Esophagus mucosa (tissue), 1 donor: ENCODE measurements at regions not wholly inside any gene's neighbourhood (a gene's known extent, or its start where the extent isn't known, plus 50 kb on each side); places are given as distances from the start of the nearest gene placed in this dataset.

ENCODE experiments used
- ATAC-seq: fragments of 200-7000 bp; cut with Tn5 transposase; one replicate; pipeline ENCODE4 v1.9.1; 2020
- donor health status: DM: yes; HTN: yes; CAD: no.

DNA sequence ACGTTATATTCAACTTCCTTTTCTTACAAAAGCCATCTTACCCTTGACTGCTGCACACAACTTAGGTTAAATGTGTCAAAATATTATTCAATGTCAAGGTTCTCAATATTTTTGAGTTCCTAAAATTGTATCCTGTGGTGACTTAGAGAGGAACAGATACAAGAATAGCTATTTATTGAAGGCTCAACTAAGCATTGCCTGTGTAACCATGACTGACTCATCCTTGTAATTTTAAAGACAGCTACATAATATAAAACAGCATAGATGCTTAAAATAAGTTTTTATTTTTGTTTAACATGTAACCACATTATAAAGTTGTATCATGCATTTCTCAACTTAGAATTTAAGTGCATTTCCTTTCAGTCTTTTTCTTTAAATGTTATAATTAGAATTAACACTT lies 312.9 kb upstream of the RGMB start:
- no peak for ATAC-seq

GRCh38 chr5:98461485-98461884 lies 312.0 kb upstream of the RGMB start:
- ATAC-seq, result no peak

DNA sequence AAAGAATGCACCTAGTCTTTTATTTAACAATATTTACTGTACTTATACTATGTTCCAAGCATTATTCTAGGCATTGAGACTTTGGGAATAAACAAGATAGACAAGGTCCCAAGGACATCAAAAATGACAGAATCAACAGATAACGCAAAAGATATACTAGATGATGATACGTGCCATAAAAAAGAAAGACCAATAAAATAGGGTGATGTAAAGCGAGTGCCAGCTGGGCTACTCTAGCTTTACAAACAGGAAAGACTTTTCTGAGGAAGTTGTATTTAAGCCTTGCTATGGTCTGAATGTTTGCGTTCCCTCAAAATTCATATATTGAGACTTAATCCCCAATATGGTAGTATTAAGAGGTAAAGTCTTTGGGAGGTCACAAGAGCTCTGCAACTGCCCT lies 310.2 kb upstream of the RGMB start:
- ATAC-seq, result no peak

DNA sequence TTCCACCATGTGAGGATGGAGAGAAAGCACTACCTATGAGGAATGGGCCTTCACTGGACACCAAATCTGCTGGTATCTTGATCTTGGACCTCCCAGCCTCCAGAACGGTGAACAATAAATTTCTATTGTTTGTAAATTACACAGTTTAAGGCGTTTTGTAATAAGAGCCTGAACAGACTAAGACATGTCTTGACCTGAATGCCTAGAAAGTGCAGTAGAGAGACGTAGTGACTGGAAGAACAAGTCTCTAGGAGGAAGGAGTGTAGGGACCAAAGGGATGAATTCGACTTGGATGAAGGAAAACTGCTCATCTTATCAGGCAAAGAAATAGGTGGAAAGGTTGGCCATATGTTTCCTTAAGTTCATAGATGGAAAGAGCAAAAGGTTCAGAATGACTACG lies 309.8 kb upstream of the RGMB start:
- peak; percentile 54 for ATAC-seq

- no peak for ATAC-seq
Measured at GRCh38 chr5:98464737-98465330, 308.6 kb upstream of the RGMB start.

DNA sequence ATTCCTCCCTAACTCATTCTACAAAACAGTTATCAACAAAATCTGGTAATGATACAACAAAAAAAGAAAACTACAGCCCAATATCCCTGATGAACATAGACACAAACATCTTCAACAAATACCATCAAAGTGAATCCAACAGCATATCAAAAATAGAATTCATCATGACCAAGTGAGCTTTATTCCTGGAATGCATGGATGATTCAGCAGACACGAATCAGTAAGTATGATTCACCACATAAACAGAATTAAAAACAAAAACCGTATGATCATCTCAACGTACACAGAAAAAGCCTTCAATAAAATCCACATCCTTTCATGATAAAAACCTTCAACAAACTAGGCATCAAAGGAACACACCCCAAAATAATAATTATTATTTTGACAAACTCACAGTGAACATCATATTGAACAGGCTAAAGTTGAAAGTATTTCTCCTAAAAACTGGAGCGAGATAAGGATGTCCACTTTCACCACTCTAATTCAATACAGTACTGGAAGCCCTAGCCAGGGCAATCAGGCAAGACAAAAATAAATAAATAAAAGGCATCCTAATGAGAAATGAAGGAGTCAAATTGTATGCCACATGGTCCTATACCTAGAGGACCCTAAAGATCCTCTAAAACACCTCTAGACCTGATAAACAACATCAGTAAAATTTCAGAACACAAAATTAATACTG lies 305.1 kb upstream of the RGMB start:
- ATAC-seq, result no peak

GRCh38 chr5:98470747-98471146 lies 302.7 kb upstream of the RGMB start:
- no peak for ATAC-seq

DNA sequence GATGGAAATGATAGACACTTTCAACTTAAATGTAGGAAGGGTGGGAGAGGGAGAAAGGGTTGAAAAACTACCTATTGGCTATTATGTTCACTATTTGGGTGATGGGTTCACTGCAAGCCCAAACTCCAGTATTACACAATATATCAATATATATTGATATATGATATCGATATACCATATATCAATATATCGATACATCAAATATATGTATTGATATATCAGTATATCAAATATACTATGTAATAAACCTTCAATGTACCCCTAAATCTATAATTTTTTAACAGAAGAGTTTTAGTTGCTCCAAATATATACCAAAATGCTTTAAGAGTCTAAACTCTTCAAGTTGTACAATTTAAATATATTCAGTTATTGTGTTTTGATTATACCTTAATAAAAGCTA lies 302.0 kb upstream of the RGMB start:
- no peak for ATAC-seq

DNA sequence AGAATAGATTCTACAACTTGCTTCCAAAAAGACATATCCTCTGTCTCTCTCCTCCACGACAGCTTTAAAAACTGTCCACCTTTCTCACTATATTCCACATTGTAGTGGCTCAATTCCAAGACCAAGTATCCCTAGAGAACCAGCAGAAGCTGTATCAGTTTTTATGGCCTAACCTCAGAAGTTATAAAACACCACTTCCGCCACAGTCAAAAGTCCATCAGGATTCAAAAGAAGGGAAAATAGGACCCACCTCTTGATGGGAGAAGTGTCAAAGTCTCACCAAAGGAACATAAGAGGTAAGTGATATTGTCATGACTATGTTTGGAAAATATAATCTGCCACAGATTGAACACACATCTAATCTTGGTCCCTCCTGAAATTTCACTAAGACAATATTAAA lies 299.2 kb upstream of the RGMB start:
- ATAC-seq, result no peak

DNA sequence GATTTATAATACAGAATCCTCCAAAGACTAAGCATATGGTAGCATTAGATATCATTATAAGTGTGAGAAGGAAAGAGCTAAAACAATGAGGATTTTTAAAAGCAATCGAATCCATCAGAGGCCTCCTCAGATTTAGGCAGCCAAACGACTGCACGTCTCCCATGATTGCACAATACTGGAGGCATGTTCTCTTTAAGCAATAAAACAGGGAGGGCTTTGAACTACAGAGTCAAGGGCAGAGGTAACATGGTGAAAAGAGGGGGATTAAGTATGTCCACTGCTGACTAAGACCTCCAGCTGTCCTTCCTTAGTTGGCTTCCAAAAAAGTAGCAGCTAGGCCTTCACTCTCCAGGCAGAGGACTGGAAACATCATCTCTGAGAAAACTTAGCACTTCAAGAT lies 298.7 kb upstream of the RGMB start:
- ATAC-seq, result no peak

DNA sequence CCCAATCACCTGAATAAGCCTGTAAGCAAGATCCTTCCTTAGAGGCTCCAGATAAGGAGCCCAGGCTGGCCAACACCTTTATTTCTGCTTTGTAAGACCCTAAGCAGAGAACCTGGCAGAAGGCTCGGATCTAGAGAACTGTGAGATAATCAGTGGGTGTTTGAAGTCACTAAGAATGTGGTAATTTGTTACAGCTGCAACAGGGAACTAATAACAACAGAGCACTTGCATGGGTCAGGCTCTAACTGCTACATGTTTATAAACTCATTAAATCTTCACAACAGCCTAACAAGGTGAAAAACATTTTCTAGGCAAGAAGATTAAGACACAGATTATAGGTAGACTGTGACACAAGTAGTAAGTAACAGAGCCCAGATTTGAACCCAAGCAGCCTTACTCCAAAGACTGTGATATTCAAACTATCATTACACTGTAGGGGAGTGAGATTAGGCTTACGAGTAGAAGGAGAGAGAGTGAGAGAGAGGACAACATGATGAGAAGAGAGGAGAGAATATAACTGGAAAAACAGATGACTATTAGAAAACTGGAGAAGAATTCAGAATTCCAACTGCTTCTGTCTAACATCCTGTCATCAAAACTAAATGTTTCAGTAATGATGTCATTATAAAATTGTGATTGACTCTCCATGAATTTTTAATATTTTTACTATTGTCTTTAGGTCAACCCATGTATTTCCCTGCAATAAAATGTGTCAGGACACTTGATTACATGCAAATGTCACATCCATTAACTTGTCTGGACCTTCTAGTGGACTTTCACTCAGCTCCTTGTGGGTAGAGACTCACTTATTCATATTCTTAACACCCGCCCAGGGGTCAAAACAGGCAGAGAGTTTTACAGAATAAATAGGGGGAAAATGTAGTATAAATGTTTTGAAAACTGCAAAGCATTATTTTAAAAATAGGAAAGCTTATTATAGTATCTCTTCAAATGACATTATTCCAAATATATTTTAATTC lies 290.9 kb upstream of the RGMB start:
- ATAC-seq, result no peak

- ATAC-seq, result no peak
Measured at GRCh38 chr5:98483301-98483685, 290.2 kb upstream of the RGMB start.

DNA sequence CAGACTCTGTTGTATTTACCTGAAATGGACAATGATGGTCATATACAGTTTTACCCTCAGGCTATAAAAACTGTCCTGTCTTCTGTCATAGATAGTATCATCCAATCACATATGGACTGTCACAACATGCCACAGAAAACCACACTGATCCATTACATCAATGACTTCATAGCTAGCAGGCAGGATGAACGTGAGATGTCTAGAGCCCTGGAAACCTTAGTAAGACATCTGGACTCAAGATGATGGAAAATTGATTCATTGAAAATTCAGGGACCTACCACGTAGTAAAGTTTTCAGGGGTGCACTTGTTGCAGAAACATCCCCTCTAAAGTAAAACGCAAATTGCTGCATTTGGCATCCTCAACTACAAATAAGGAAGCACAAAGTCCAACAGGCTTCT lies 284.4 kb upstream of the RGMB start:
- ATAC-seq, result no peak

DNA sequence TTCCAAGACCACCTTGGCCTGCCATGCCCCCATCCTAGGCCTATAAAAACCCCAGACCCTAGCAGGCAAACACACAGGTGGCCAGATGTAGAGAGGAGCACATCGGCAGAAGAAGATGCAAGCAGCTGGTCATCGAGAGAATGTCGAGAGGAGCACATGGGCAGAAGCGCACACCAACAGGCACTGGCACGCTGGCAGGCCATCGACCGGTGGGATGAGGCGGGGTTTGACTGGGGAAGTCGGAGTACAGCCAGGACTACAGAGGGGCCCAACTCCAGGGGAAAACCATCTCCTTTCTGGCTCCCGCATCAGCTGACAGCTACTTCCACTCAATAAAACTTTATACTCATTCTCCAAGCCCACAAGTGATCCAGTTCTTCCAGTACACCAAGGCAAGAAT lies 283.1 kb upstream of the RGMB start:
- ATAC-seq, result no peak

DNA sequence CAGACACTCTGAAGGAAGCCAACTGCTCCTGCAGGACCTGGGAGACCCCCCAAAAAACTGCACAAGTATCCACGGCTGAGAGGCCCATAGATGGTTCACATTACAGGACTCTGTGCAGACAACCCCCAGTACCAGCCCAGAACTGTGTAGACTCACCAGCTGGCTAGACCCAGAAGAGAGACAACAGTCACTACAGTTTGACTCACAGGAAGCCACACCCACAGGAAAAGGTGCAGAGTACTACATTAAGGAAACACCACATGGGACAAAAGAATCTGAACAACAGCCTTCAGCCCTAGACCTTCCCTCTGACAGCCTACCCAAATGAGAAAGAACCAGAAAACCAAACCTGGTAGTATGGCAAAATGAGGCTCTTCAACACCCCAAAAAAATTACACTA lies 281.2 kb upstream of the RGMB start:
- ATAC-seq, result peak; percentile 53

DNA sequence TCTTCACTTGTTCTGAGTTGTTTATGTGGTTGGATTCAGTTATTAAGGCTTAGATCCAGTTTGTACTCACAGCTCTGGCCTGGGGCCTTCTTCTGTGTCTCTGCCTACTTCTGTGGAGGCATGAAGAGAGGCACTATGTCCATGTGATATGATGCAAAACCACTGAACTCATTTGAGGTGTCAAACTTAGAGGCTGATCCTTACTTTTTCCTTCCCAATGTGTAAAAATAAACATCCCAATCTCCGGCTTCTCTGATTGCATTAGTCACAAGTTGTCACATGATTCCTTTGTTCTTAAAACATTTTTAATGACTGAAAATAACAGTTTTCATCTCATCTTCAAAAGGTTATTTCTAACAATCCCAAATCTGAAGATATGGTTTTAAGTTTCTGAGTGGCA lies 276.0 kb upstream of the RGMB start:
- ATAC-seq, result no peak

- ATAC-seq, result peak; percentile 29
Measured at GRCh38 chr5:98498028-98498427, 275.4 kb upstream of the RGMB start.

DNA sequence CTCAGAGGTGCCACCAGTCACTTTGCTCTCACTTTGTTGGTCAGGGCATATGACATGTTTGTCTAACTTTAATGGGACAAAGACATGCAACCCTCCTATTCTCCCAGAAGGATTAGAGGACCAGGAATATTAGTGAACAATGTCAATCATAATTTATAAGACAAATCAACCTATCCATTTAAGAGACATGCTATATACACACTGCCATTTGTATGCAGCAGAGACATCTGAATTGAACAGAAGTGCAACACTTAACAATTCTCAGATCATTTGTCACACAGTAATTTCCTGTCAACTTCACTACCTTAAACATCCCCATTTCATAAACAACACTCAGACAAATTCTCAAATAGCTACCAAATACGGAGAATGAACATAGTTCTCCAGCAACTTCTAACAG lies 273.6 kb upstream of the RGMB start:
- no peak for ATAC-seq

DNA sequence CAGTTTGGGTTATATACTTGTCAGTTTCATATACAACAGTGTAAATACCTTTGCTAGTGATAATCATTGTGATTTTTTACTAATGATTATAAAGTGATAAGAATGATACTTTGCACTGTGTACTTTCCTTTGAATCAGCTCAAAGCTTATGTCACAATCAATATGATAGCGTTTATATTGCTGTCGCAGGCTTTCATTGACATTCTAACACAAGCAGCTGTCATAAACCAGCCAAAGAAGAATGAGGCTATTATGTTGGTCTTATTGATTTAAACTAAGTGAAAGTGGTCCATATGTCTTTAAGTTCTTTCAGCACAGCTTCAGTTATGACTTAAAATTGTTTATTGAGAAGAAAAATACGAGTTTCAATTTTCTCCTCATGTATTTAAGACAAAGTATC lies 272.7 kb upstream of the RGMB start:
- ATAC-seq, result no peak

DNA sequence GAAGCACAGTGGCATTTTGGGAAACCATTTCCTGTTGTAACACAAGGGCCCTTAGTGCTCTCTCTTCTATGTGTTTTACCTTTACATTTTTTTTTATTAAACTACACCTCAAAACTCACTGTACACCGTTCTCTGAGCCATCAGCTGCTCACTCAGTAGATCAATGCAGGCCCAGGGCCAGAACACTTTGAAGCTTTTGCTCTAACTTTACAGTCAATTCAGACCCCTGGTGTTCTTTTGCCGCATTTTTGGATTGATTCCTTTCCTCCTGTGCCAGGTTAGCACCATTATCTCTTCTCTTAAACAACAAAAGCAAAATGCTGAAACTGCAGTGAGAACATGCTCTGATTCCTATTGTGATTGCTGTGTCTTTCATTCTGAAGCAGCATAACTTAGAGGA lies 269.8 kb upstream of the RGMB start:
- no peak for ATAC-seq

DNA sequence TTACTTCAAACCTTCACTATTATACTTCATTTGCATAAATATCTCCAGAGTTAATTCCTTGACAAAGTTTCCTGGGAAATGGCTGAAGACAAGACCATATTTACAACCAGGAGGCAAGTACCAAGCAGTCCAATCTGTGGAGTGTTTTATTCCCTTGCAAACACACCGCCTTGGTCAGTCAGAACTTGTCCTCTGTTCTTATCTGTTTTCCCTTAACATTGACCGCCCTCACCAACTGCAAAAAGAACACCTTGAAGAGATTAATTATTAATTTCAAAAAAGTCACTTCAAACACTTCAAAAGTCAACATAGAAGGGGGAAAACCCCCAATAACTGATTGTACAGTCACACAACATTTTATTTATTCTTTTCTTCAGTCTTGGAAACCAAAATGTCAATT lies 269.0 kb upstream of the RGMB start:
- ATAC-seq, result no peak

DNA sequence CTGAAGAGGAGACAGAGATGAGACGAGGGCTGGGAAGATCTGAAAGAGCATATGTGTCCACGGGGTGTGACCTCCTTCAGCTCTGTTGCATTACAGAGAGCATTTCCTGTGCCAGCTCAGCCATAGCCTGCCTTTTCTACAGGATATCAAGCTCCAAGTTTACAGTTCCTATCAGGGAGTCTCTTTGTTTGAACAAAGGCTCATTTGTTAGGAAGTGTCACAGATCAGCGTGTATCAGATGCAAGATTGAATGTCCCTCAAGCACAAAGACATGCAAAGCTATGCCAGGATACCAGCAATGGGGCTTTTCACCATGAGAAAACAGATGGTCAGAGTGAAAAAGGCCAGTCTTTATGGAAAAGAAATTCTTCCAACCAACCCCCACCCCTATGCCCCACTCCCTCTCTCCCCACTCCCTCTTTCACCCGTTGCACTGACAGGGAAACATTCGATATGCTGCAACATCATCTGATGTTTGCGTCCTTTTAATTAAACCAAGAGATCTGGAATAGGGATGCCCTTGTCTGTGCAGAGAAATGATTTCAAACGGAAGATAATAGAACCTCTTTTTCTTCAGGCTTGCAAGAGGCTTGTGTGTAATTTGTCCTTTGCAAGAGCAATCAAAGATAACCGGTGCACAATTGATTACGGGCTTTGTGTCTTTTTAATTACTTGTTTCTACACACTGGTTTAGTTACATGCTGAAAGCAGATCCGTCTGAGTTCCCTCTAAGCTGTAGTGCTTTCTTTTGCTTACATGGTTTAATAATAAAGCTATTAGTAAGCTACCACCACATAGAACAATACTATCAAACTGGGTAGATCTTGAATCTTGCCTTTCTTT lies 263.1 kb upstream of the RGMB start:
- no peak for ATAC-seq

GRCh38 chr5:98513380-98513779 lies 260.1 kb upstream of the RGMB start:
- ATAC-seq, result no peak
